HG02938 (cell line): ENCODE measurements at regions not wholly inside any gene's neighbourhood (a gene's known extent, or its start where the extent isn't known, plus 50 kb on each side); places are given as distances from the start of the nearest gene placed in this dataset.
"Not testable (repeated sequence)": the region's sequence is repeated elsewhere in the genome, so short reads cannot be mapped to it uniquely, and the experiment has no call there.

Experiments used
- ATAC-seq: cut with Tn5 transposase; IDR thresholded peaks from one replicate; pipeline ENCODE4 v1.9.1; 2021; ENCODE audit warnings: mild to moderate bottlenecking, moderate library complexity; ENCODE audit not compliant: unreplicated experiment

DNA sequence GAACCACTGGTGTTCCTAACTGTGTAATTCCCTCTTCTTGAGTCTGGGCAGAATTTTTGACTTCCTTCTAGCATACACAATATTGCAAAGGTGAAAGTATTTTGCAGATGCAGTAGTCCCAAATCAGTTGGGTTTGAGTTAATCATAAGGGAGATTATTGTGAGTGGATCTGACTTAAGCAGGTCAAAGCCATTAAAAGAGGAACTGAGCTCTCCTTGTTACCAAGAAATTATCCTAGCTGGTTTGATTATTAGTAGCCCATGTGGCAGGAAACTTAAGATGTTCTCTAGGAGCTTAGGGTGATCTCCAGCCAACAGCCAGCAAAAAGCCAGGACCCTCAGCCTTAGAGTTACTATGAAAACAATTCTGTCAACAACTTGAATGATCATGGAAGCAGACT is 221.8 kb downstream of the RPIA start:
- no peak for ATAC-seq

DNA sequence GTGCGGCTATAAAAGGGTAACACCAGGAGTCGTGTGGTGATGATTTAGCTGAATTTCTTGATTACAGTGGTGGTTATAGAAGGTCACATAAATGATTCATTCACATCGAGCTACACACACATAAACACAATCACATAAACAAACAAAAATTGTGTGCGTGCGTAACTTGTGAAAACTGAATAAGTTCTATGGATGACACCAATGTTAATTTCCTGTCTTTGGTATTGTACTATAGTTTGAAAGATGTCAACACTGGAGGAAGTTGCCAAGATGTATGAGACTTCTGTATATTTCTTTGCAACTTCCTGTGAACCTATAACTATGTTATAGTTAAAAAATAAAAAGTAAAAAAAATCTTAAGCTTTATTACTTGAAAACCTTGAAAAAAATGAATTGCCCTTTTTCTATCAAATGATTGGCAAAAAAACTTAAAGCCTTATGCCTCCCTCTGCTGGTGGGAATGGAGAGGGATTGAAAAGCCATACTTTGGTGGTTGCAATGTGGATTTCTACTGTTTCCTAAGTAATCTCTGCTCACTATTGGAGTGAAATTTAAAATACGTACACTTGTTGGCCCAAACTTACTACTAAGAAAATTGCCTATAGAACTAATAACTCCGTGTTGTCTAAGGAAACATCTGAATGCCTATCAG is 227.7 kb downstream of the RPIA start:
- no peak for ATAC-seq

DNA sequence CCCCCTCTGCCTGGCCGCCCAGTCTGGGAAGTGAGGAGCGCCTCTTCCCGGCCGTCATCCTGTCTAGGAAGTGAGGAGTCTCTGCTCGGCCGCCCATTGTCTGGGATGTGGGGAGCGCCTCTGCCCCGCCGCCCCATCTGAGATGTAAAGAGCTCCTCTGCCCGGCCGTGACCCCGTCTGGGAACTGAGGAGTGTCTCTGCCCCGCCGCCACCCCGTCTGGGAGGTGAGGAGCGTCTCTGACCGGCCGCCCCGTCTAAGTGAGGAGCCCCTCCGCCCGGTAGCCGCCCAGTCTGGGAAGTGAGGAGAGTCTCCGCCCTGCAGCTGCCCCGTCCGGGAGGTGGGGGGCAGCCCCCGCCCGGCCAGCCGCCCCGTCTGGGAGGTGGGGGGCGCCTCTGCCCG is 228.9 kb downstream of the RPIA start:
- ATAC-seq: not testable (repeated sequence)

DNA sequence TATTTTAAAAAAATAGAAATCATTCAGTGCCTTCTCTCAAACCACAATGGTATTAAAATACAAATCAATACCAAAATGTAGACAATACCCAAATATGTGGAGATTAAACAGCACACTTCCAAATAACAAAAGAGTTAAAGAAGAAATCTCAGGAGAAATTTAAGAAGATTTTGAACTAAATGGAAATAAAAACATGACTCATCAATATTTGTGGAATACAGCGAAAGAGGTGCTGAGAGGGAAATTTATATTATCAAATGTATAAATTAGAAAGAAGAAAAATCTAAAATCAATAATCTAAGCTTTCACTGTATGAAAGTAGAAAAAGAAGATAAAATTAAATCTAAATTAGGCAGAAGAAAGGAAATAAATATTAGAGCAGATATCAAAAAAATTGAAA is 233.1 kb downstream of the RPIA start:
- no peak for ATAC-seq

DNA sequence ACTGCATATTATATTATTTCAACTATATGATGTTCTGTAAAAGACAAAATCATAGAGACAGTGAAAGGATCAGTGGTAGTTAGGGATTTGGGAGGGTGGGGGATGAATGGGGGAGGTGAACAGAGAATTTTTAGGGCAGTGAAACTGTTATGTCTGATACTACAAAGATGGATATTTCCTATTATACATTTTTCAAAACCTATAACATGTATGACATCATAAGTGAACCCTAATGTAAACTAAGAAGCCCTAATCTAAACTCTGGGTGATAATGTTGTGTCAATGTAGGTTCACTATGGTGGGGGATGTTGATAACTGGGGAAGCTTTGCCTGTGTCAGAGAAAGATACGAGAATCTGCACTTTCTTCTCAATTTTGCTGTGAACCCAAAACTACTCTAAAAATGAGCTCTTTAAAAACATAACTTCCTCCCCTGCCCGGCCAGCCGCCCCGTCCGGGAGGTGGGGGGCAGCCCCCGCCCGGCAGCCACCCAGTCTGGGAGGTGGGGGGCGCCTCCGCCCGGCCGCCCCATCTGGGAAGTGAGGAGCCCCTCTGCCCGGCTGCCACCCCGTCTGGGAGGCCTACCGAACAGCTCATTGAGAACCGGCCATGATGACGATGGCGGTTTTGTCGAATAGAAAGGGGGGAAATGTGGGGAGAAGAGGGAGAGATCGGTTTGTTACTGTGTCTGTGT is 234.4 kb downstream of the RPIA start:
- ATAC-seq: no peak

DNA sequence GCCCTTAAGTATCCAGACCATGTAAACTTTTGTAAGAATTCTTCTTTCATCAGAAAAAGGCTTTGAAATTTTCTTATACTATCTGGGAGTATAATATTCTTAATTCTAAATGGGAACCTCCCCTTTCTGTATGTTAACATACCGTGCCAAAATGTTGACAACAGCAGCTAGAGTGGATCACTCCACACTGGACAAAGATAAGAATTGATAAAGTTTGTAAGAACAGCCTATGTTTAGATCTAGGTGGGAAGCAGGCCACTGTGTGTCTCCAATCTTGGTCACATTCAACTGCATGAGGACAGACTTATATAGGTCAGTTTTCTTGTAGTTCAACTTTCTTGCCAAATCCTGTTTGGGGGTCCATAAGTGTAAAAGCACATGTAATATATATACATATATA is 235.7 kb downstream of the RPIA start:
- ATAC-seq: no peak

DNA sequence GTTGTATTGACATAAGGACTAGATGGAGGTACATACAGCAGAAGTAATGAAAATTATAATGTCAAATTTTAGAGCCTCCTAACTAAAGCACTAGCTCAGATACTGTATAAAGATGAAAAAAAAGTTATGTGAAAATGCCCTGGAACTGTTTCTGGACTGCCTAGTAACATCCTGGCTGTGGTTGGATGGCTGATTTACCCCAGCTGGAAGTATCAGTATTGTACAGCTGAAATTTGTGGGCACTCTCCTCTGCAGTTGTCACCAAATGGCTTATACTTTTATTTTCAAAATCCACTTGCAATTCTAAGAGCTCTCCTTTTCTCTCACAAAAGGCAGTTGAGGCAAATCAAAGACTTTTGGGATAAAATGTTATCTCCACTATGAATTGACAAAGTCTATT is 239.2 kb downstream of the RPIA start:
- no peak for ATAC-seq

DNA sequence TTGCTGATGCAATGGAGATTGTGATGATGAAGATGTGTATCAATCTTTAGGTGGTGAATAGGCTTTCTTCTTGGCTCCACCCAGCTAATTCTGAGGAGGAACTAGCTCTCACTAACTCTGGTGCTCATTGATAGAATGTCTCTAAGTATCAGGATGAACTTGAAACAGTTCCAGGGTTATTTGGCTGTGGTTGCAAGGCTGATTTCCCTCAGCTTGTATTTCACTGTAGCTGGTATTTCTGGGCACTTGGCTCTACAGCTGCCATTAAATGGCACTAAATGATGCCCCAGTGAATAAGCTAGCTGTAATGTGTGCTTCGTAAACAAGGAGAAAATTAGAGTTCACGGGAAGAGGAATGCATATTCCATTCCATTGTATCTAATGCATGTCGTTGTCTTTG is 241.2 kb downstream of the RPIA start:
- no peak for ATAC-seq

DNA sequence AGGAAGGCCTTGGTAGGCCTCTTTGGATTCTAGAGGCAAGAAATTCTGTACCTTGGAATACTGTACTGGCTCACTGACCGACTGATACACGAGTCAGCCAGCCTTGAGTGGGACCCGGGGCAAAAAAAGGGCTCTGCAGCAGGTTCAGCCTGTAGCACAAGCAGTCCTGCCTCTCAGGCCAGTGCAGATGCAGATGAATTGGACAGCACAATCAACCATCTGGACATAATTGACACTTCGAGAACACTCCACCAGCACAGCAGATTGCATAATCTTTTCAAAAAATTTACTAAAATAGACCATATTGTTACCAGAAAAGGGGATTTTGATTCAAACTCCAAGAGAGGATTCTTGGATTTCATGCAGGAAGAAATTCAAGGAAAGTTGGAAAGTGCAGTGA is 241.6 kb downstream of the RPIA start:
- ATAC-seq: no peak

DNA sequence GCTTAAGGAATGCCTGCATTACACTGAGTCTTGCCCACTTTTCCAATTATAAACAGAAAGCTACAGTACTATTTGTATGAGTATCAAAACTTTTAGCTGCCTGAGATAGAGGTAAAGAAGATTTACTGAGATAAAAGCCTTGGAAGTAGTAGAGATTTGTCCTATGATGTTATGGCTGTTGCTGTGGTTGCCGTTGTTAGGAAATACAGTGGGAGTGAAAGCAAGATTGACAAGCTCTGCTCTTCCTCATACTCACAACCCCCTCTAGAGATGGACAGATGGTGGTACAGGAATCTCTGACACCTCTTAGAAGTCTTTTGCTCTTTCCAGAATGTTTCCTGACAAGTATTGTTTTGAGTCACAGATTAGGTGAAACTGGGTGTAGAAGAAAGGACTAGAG is 242.5 kb downstream of the RPIA start:
- ATAC-seq: no peak

DNA sequence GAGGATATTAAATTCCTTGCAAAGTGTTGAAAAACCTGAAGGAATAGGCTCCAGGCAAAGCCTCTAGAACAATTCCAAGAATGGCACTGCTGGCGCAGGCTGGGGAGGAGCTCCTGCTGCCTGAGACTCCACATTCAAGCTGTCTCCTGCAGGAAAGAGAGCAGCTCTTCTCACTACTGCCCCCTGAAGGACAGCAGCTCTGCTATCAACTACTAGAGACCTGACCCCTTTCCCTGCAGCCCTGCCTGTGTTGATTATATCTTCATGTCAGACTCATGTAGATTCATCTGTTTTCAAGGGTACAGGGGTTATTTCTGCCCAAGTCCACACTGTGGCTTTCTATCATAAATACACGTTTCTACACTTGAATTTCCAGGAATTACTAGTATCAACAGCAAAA is 249.7 kb downstream of the RPIA start:
- not testable (repeated sequence) for ATAC-seq

DNA sequence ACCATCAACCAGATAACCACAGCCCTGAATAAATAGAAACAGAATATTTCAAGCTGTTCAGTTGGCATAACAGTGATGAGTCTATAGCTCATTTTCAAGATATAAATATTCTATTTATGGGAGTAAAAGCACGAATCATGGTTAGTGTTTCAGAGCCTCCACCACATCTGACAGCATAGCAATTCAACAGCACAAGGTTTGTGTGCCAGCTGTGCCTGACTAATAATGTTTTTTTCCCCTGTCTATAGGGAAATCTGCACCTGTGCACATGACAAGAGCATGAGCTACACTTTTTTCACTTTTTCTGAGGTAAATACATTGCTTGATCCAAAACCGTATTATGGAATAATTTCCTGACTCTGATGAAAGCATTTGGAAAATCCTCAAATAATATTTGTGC is 251.3 kb downstream of the RPIA start:
- no peak for ATAC-seq

DNA sequence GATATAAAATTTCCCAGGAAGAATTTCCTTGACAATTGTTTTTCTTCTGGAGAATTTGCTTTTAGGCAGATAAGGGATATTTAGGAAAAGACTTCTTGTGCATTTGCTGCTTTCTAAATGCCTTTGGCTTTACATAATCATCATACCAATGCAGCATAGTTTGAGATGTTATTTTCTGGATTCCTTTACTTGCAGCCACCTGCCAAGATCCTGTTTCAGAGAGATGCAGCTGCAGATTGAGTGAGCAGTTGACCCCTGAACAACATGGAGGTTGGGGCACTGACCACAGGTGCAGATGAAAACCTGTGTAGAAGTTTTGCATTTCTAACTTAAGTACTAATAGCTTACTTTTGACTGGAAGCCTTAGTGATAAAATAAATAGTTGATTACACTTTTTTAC is 257.9 kb downstream of the RPIA start:
- ATAC-seq: no peak

DNA sequence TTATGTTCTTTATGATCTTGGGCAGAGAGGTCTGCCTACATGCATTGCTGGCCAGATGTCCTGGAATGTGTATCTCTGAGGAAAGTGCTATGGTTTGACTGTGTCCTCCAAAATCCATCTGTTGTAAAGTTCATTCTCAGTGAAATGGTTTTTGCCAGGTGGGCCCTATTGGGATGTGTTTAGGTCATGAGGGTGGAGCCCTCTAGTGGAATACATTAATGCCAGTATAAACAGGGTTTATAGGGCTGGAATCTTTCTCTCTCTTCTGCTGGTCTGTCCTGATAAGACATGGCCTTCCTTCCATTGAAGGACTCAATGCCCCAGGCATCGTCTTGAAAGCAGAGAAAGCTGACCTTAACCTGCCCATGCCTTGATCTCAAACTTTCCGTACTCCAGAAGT is 258.5 kb downstream of the RPIA start:
- no peak for ATAC-seq

DNA sequence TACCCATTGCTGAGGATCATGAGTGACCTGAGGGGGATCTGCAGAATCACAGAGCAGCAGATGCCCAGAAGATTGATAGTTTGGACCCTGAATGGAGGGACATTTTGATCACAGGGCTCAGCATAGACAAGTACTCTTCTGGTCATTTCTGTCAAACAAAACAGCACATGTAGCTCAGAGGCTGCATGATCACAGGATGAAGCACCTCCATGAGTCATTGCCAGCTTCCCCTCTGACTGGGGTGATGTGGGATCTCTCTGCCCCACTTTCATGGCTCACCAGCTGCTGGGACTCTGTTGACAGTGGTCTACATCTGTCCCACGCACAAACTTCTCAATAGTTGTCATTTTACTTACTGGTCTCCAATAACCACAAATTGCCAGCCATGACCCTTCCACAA is 264.1 kb downstream of the RPIA start:
- ATAC-seq: no peak

DNA sequence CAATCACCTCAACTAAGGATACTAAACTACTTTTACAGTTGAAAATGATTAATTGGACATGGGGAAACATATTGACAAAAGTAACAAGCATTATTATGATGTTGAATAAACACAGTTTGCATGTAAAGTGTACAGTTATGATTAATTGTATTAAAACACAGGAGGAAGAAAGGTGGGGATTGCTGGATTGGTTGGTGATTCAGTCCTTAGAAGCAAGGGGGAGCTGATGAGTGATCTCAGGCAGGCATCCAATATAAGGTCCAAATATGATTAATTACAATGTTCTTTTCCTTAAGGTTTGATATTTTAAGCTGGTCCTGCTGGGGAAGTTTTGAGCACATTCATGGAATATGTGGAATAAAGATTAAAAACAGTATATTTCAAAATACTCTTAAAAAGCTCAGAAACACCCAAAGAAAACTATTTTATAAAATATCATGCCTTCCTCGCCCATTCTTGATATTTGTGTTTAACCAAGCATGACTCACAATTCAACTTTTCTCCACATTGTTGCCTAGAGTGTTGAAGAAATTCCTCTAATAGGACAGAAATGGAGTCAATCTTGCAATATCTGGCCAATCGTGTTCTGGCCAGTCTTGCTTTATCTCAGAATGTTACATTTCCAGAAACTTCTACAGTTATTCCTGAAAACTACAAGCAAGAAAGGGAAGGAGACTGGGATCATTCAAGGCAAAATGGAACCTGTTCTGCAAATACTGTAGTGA is 268.2 kb downstream of the RPIA start:
- no peak for ATAC-seq

DNA sequence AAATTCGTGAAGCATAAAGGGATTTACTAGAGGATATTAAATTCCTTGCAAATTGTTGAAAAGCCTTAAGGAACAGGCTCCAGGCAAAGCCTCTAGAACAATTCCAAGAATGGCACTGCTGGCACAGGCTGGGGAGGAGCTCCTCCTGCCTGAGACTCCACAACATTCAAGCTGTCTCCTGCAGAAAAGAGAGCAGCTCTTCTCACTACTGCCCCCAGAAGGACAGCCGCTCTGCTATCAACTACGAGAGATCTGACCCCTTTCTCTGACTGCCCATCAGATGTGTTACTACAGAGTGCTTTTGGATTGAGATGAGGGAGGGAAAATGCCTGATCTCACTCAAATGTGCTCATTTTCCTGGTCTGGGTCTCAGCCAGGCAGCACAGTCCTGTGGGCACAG is 269.9 kb downstream of the RPIA start:
- not testable (repeated sequence) for ATAC-seq

DNA sequence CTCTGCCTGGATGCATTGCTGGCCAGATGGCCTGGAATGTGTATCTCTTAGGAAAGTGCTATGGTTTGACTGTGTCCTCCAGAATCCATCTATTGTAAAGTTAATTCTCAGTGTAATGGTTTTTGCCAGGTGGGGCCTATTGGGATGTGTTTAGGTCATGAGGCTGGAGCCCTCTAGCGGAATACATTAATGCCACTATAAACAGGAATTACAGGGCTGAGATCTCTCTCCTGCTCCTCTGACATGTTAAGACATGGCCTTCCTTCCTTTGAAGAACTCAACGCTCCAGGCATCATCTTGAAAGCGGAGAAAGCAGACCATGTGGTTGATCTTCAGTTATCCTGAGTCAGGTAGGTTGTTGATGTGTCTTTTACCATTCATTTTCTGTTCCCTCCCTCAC is 276.4 kb downstream of the RPIA start:
- ATAC-seq: no peak

DNA sequence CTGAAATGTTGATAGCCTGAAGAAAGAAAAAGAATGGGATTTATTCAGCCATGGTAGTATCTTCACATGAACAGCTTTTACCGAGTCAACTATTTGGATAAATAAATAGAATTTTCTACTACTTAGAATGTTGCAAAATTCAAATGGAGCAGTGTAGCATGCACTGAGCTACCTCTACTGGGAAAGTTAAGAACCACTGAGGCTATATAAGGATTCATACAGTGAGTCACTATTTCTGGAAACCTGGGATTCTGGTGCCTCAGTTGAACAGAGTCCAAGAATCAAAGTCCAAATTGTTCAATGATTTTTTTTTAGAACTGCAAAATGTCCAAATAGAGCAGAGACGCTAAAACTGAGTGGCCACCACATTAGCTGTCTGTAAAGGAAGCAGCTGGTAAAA is 286.5 kb downstream of the RPIA start:
- not testable (repeated sequence) for ATAC-seq

DNA sequence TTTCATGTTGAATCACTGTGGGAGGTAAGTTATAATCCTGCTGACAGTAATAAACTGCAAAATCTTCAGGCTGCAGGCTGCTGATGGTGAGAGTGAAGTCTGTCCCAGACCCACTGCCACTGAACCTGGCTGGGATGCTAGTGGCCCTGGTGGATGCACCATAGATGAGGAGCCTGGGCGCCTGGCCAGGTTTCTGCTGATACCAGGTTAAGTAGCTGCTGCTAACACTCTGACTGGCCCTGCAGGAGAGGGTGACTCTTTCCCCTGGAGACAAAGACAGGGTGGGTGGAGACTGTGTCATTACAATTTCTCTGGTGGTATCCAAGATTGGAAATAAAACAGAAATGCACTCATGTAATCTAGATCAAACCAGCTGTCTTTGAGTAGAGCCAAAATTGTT is 287.0 kb downstream of the RPIA start:
- not testable (repeated sequence) for ATAC-seq

DNA sequence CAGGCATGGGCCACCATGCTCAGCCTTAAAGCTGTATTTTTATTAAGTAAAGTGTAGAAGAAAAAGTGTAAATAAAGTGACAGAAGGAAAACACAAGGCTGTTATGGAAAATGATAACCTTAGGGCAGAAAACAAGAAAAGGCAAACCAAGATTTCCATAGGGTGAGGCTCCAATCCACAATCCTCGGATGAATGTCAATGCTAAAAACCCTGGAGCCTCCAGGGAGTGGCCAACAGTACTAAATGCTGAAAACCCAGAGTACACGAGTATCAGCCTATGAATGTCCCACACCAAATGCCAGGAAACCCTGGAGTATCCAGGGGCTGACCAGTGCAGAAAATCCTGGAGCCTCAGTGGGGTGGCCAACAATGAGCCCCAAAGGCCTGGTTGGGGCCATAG is 292.6 kb downstream of the RPIA start:
- ATAC-seq: not testable (repeated sequence)

DNA sequence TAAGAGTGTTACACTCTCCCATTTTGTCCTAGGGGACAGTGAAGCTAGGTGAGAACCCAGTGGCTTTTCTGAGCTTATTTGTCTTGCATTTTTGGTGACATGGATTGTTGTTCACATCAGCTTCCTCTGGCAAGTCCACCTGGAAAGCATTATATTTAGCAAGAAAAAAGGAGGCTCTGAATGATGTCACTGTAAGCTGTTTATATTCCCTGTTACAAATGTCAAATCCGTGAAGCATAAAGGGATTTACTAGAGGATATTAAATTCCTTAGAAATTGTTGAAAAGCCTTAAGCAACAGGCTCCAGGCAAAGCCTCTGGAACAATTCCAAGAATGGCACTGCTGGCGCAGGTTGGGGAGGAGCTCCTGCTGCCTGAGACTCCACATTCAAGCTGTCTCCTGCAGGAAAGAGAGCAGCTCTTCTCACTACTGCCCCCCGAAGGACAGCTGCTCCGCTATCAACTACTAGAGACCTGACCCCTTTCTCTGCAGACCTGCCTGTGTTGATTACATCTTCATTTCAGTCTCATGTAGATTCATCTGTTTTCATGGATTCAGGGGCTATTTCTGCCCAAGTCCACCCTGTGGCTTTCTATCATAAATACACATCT is 295.4 kb downstream of the RPIA start:
- not testable (repeated sequence) for ATAC-seq
